ENCODE measurements at regions not wholly inside any gene's neighbourhood (a gene's known extent, or its start where the extent isn't known, plus 50 kb on each side); places are given as distances from the start of the nearest gene placed in this dataset.

DNA sequence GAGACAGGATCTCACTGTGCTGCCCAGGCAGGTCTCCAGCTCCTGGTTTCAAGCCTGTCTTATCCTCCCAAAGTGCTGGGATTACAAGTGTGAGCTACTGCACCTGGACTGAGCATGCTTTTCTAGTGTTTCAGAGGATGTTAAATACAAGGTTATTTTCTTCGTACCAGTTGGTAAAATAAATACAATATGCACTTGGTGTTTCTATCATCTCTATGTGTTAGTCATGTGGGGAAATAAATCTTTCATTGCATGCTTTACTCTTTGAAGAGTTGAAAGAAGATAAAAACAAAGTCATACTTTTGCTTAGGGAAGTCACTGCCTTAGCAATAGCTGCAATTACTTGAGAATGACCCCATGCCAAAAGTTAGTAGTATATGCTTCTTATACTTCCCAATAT, 162.3 kb downstream of the PCDH7 start:
- no peak for TF ChIP-seq CTCF (IDR thresholded peaks at IDR 0.05)
- Mint-ChIP-seq H3K36me3 (ENCODE audit: low read depth) (no peaks in the 10 kb centered on the region), H3K27me3 (ENCODE audit: insufficient read depth) (no peaks in the 10 kb centered on the region), H3K9me3 (peaks cover 21% of the 10 kb centered on the region), H3K4me3 (no peak overlapping the region), H3K4me1 (ENCODE audit: low read depth) (no peaks in the 10 kb centered on the region), H3K27ac (no peak overlapping the region)
- no peak for DNase-seq

- TF ChIP-seq CTCF (IDR thresholded peaks at IDR 0.05): no peak
- Mint-ChIP-seq H3K36me3 (ENCODE audit: low read depth) (no peaks in the 10 kb centered on the region), H3K27me3 (ENCODE audit: insufficient read depth) (no peaks in the 10 kb centered on the region), H3K27ac (no peak overlapping the region), H3K9me3 (peaks cover 19% of the 10 kb centered on the region), H3K4me3 (no peak overlapping the region), H3K4me1 (ENCODE audit: low read depth) (no peaks in the 10 kb centered on the region)
- no peak for DNase-seq
These were observed 163.0 kb downstream of the PCDH7 start for GRCh38 chr4:30882995-30883675.

DNA sequence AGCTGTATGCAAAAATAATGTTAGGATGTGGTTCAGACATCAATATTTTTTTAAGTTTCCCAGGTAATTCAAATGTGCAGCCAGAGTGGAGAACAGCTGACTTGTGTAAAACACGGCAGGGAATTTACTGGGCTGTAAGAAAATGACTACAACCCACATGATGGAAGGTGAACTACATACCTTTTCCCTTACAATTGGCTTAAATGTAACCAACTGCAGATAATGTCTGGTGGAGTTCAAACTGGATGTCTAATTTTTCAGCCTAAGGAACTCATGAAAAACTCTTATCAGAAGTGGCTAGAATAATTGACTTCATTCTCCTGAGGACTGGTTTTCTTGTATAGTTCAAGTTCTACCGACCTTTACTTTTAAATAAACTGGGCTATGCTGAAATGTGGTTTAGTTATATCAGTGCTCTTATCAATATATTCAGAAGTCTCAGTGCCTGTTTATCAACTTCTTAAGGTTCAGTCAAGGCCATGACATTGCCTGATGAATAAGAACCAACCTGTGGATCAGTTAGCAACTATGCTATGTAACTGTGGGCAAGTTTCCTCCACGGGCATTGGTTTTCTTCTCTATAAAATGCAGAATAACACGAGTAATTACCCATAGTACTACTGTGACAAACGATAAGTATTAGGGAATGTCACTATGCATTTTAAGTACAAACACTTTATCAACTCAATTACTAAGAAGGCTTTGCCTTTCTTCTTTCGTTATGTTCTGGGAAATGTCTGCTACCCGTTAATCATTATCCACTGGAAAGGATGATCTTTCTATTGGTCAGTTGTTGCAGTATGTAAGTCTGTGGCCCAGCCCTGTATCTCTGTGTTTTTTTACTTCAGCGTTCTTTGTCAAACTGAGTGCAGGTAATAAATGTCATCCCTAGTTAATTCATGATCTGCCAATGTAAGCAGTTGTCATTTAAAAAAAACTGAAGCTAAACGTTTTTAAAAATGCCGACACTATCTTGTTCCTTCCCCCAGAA, 181.6 kb downstream of the PCDH7 start:
- H3K36me3 Mint-ChIP-seq (ENCODE audit: low read depth): no peaks in the 10 kb centered on the region

DNA sequence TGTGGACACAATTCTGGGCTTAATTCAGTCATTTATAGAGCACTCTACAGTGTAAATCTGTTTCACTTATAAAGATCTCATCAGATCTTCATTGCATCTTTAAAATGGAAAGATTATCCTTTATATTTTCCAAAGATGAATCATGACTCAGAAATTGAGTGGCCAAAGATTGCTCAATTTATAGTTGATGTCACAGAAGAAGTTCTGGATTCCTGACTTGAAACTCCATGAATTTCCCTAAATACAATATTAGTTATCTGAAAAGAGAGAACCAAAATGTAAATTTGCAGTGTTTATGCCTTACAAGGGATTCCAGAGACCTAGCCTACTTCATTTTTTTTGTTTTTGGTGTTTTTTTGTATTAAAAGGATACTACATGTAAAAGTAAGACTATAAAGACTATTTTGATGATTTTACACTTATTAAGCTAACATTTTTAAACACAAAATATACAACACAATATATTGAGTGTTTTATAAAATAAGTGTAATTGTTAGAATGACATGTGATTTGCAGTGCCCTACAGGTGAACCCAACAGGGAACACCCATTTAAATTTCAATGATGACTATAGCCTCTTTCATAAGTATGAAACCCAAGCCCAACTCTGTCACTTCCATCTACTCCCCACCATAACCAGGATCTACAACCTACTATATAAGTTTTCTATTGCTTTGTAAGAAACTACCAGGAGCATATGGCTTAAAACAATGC, 183.5 kb downstream of the PCDH7 start:
- TF ChIP-seq CTCF (IDR thresholded peaks at IDR 0.05): no peak
- no peak for DNase-seq

More for the DNA sequence above, 181.6 kb downstream of the PCDH7 start:
- Mint-ChIP-seq H3K27ac (no peak overlapping the region), H3K4me3 (no peak overlapping the region), H3K4me1 (ENCODE audit: low read depth) (no peaks in the 10 kb centered on the region), H3K27me3 (ENCODE audit: insufficient read depth) (no peaks in the 10 kb centered on the region), H3K9me3 (peaks cover 23% of the 10 kb centered on the region)
- no peak for TF ChIP-seq CTCF (IDR thresholded peaks at IDR 0.05)
- no peak for DNase-seq

GRCh38 chr4:30904215-30904555, 184.0 kb downstream of the PCDH7 start:
- Mint-ChIP-seq H3K27me3 (ENCODE audit: insufficient read depth) (no peaks in the 10 kb centered on the region), H3K36me3 (ENCODE audit: low read depth) (no peaks in the 10 kb centered on the region), H3K27ac (no peak overlapping the region), H3K4me1 (ENCODE audit: low read depth) (no peaks in the 10 kb centered on the region), H3K4me3 (no peak overlapping the region), H3K9me3 (peaks cover 36% of the 10 kb centered on the region)
- TF ChIP-seq CTCF (IDR thresholded peaks at IDR 0.05): no peak
- no peak for DNase-seq

More for the DNA sequence above, 183.5 kb downstream of the PCDH7 start:
- H3K4me3 Mint-ChIP-seq: no peak overlapping the region
- H3K4me1 Mint-ChIP-seq (ENCODE audit: low read depth): no peaks in the 10 kb centered on the region
- no peak overlapping the region for H3K27ac Mint-ChIP-seq
- H3K27me3 Mint-ChIP-seq (ENCODE audit: insufficient read depth): no peaks in the 10 kb centered on the region
- peaks cover 31% of the 10 kb centered on the region for H3K9me3 Mint-ChIP-seq
- no peaks in the 10 kb centered on the region for H3K36me3 Mint-ChIP-seq (ENCODE audit: low read depth)

Measured in HFFc6 (cell line).